ENCODE measurements at regions not wholly inside any gene's neighbourhood (a gene's known extent, or its start where the extent isn't known, plus 50 kb on each side); places are given as distances from the start of the nearest gene placed in this dataset.

DNA sequence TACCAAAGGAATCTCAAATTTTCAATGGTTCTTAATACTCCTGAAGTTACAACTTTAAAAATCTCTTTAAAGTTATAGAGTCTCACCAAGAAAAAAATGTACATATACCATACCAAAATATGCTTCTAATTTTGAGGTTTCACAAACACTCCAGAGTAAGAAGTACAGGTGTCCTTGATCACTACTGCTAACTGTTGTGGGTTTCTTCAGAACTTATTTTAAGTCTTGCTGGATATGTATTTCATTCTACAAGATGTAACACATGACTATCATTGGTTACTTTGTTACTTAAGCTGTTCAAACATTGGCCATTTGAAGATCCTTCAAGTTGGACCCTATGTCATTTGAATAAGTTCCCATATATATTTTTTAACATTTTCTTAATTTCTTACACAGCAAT, 808.0 kb downstream of the PCDH19 start:
- TF ChIP-seq POLR2A (IDR thresholded peaks at IDR 0.05; ENCODE audit: low read length) (no peak), ZFP36 (IDR thresholded peaks at IDR 0.05; ENCODE audit: borderline replicate concordance, partially characterized antibody) (no peak), CTCF (IDR thresholded peaks at IDR 0.05) (no peak), RFX5 (IDR thresholded peaks at IDR 0.05) (no peak), HES2 (IDR thresholded peaks at IDR 0.05) (no peak), MAZ (IDR thresholded peaks at IDR 0.05; ENCODE audit: borderline replicate concordance, low read depth, low read length) (no peak)
- TF ChIP-seq, protein P1, sequence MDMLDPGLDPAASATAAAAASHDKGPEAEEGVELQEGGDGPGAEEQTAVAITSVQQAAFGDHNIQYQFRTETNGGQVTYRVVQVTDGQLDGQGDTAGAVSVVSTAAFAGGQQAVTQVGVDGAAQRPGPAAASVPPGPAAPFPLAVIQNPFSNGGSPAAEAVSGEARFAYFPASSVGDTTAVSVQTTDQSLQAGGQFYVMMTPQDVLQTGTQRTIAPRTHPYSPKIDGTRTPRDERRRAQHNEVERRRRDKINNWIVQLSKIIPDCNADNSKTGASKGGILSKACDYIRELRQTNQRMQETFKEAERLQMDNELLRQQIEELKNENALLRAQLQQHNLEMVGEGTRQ (IDR thresholded peaks at IDR 0.05), result no peak

Data from A549 (cell line).